ENCODE measurements at regions not wholly inside any gene's neighbourhood (a gene's known extent, or its start where the extent isn't known, plus 50 kb on each side); places are given as distances from the start of the nearest gene placed in this dataset.
A peak's percentile ranks its signal among the peaks of the same experiment; 100 is the strongest.
"Not testable (repeated sequence)": the region's sequence is repeated elsewhere in the genome, so short reads cannot be mapped to it uniquely, and the experiment has no call there.

GRCh38 chrX:27136325-27136724, 326.8 kb downstream of the PPP4R3C start:
- no peak for DNase-seq

GRCh38 chrX:27132862-27133261, 330.3 kb downstream of the PPP4R3C start:
- no peak for DNase-seq

GRCh38 chrX:27087176-27087575, 376.0 kb downstream of the PPP4R3C start:
- DNase-seq = not testable (repeated sequence)

- DNase-seq = no peak
Measured at GRCh38 chrX:27086237-27086636, 376.9 kb downstream of the PPP4R3C start.

GRCh38 chrX:27085346-27085745, 377.8 kb downstream of the PPP4R3C start:
- DNase-seq = peak in 1 of 2 experiments; percentile 0

- no peak for DNase-seq
Measured at GRCh38 chrX:27078371-27078770, 384.8 kb downstream of the PPP4R3C start.

GRCh38 chrX:27057883-27058282, 405.3 kb downstream of the PPP4R3C start:
- DNase-seq = no peak

GRCh38 chrX:27039332-27039731, 423.8 kb downstream of the PPP4R3C start:
- no peak for DNase-seq

GRCh38 chrX:27008486-27008885, 454.7 kb downstream of the PPP4R3C start:
- no peak for DNase-seq

GRCh38 chrX:26999634-27000033, 463.5 kb downstream of the PPP4R3C start:
- no peak for DNase-seq

- DNase-seq = no peak
Measured at GRCh38 chrX:26958261-26958660, 504.9 kb downstream of the PPP4R3C start.

- DNase-seq = no peak
Measured at GRCh38 chrX:26954029-26954428, 509.1 kb downstream of the PPP4R3C start.

GRCh38 chrX:26952213-26952612, 510.9 kb downstream of the PPP4R3C start:
- DNase-seq = no peak

- no peak for DNase-seq
Measured at GRCh38 chrX:26927419-26927818, 535.7 kb downstream of the PPP4R3C start.

- no peak for DNase-seq
Measured at GRCh38 chrX:26925088-26925487, 538.1 kb downstream of the PPP4R3C start.

GRCh38 chrX:26922278-26922677, 540.9 kb downstream of the PPP4R3C start:
- DNase-seq = no peak

GRCh38 chrX:26918631-26919030, 544.5 kb downstream of the PPP4R3C start:
- DNase-seq = peak in 1 of 2 experiments; percentile 28

- DNase-seq = no peak
Measured at GRCh38 chrX:26916991-26917390, 546.1 kb downstream of the PPP4R3C start.

- no peak for DNase-seq
Measured at GRCh38 chrX:26915064-26915463, 548.1 kb downstream of the PPP4R3C start.

- no peak for DNase-seq
Measured at GRCh38 chrX:26914232-26914631, 548.9 kb downstream of the PPP4R3C start.

GRCh38 chrX:26911785-26912184, 551.4 kb downstream of the PPP4R3C start:
- DNase-seq = not testable (repeated sequence)

GRCh38 chrX:26909728-26910127, 553.4 kb downstream of the PPP4R3C start:
- no peak for DNase-seq

GRCh38 chrX:26908218-26908617, 554.9 kb downstream of the PPP4R3C start:
- DNase-seq = no peak

GRCh38 chrX:26889574-26889973, 573.6 kb downstream of the PPP4R3C start:
- DNase-seq = no peak

GRCh38 chrX:26873736-26874135, 589.4 kb downstream of the PPP4R3C start:
- no peak for DNase-seq

GRCh38 chrX:26871967-26872366, 591.2 kb downstream of the PPP4R3C start:
- no peak for DNase-seq
